ENCODE measurements at regions not wholly inside any gene's neighbourhood (a gene's known extent, or its start where the extent isn't known, plus 50 kb on each side); places are given as distances from the start of the nearest gene placed in this dataset.

DNA sequence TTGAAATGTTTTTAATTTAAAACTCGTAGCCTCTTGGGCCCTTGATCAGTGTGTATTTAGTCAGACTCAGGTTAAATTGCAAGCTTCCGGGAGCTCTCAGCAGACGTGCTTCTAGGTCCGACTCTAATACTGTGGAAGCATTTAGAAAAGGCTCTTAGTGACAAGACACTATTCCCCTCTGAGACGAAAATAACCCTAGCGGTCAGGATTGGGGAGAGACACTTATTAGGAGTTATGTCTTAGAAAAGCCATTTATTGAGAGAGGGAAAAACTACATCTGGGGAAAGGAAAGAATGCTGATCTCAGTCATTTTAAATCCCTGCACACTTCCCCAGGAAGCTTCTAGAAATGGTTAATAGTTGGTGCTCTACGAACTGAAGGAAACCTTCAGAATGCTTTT lies 110.5 kb upstream of the NCK2 start:
- no peak overlapping the region for H3K4me2 ChIP-seq (ENCODE audit: control insufficient read depth, extremely low read depth, insufficient read depth, low read depth, low read length)
- no peak for TF ChIP-seq EZH2 (IDR thresholded peaks at IDR 0.05; ENCODE audit: low read length)
- TF ChIP-seq, protein P1, sequence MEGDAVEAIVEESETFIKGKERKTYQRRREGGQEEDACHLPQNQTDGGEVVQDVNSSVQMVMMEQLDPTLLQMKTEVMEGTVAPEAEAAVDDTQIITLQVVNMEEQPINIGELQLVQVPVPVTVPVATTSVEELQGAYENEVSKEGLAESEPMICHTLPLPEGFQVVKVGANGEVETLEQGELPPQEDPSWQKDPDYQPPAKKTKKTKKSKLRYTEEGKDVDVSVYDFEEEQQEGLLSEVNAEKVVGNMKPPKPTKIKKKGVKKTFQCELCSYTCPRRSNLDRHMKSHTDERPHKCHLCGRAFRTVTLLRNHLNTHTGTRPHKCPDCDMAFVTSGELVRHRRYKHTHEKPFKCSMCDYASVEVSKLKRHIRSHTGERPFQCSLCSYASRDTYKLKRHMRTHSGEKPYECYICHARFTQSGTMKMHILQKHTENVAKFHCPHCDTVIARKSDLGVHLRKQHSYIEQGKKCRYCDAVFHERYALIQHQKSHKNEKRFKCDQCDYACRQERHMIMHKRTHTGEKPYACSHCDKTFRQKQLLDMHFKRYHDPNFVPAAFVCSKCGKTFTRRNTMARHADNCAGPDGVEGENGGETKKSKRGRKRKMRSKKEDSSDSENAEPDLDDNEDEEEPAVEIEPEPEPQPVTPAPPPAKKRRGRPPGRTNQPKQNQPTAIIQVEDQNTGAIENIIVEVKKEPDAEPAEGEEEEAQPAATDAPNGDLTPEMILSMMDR (optimal IDR thresholded peaks at IDR 0.05 in 1 of 3, IDR thresholded peaks at IDR 0.05 in 1 of 3, conservative IDR thresholded peaks at IDR 0.05 in 1 of 3; ENCODE audit: extremely low read depth in 1 of 3, insufficient read depth in 2 of 3, low read length in 3 of 3) = no peak
- H3K36me3 ChIP-seq (ENCODE audit: control insufficient read depth in 2 of 2, extremely low read depth in 1 of 2, insufficient read depth in 2 of 2, low read length in 2 of 2) = no peaks in the 10 kb centered on the region
- peaks cover 10% of the 10 kb centered on the region for H3K27me3 ChIP-seq (ENCODE audit: control insufficient read depth, extremely low read depth, insufficient read depth, low read length)
- no peak overlapping the region for H3K27ac ChIP-seq (ENCODE audit: control insufficient read depth, insufficient read depth, low read length)
- no peak overlapping the region for H3K9ac ChIP-seq (ENCODE audit: control insufficient read depth, extremely low read depth, insufficient read depth, low read length)
- no peaks in the 10 kb centered on the region for H3K4me1 ChIP-seq (ENCODE audit: control insufficient read depth, extremely low read depth, insufficient read depth, low read length)
- no peaks in the 10 kb centered on the region for H3K9me3 ChIP-seq (ENCODE audit: control insufficient read depth, low read depth, low read length)
- H3K9me1 ChIP-seq (ENCODE audit: control insufficient read depth, extremely low read depth, insufficient read depth, low read length) = no peaks in the 10 kb centered on the region
- H3K79me2 ChIP-seq (ENCODE audit: control insufficient read depth, insufficient read depth, low read length) = no peaks in the 10 kb centered on the region
- no peaks in the 10 kb centered on the region for H4K20me1 ChIP-seq (ENCODE audit: control insufficient read depth, extremely low read depth, insufficient read depth, low read length)
- dilution Hi-C loops (cut with MboI; ENCODE audit: extremely low pct_ligation_motif_present, low sequenced_read_pairs) = no loop called here
- H2AFZ ChIP-seq (ENCODE audit: control insufficient read depth, low read length) = no peak overlapping the region
- DNase-seq (ENCODE audit: low read depth, low spot score) (no peak), FAIRE-seq (no peak)
- H3K4me3 ChIP-seq (ENCODE audit: control insufficient read depth in 2 of 3, extremely low read depth in 1 of 3, insufficient read depth in 2 of 3, low read depth in 1 of 3, low read length in 3 of 3) = no peak overlapping the region

DNA sequence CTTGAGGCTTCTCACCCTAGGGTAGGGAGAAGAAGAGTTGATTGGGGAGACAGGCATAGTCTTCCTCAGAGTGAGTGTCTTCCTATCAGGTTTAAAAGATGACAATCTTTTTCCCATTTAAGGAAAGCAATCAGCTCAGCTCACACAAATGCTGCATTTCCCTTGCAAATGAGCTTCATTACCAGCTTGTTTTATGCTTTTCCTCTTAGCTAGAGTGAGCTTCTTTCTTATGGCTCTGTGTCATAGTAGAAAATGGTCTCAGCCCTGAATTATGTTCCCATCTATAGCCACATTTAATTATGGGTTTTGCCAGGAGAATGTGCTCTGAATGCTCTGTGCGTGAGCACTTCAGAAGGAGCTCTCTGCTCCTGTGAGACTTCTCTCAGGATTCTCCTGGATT lies 112.8 kb upstream of the NCK2 start:
- DNase-seq (ENCODE audit: low read depth, low spot score) (no peak), FAIRE-seq (no peak)
- Histone ChIP-seq H3K4me2 (ENCODE audit: control insufficient read depth, extremely low read depth, insufficient read depth, low read depth, low read length) (no peak overlapping the region), H3K4me1 (ENCODE audit: control insufficient read depth, extremely low read depth, insufficient read depth, low read length) (no peaks in the 10 kb centered on the region), H3K27ac (ENCODE audit: control insufficient read depth, insufficient read depth, low read length) (no peak overlapping the region), H3K9me1 (ENCODE audit: control insufficient read depth, extremely low read depth, insufficient read depth, low read length) (no peaks in the 10 kb centered on the region), H3K27me3 (ENCODE audit: control insufficient read depth, extremely low read depth, insufficient read depth, low read length) (peaks cover 10% of the 10 kb centered on the region), H3K4me3 (ENCODE audit: control insufficient read depth in 2 of 3, extremely low read depth in 1 of 3, insufficient read depth in 2 of 3, low read depth in 1 of 3, low read length in 3 of 3) (no peak overlapping the region), H3K9ac (ENCODE audit: control insufficient read depth, extremely low read depth, insufficient read depth, low read length) (no peak overlapping the region), H2AFZ (ENCODE audit: control insufficient read depth, low read length) (no peak overlapping the region), H4K20me1 (ENCODE audit: control insufficient read depth, extremely low read depth, insufficient read depth, low read length) (no peaks in the 10 kb centered on the region), H3K79me2 (ENCODE audit: control insufficient read depth, insufficient read depth, low read length) (no peaks in the 10 kb centered on the region), H3K36me3 (ENCODE audit: control insufficient read depth in 2 of 2, extremely low read depth in 1 of 2, insufficient read depth in 2 of 2, low read length in 2 of 2) (no peaks in the 10 kb centered on the region), H3K9me3 (ENCODE audit: control insufficient read depth, low read depth, low read length) (no peaks in the 10 kb centered on the region)
- dilution Hi-C loops (cut with MboI; ENCODE audit: extremely low pct_ligation_motif_present, low sequenced_read_pairs) = no loop called here
- TF ChIP-seq, protein P1 (optimal IDR thresholded peaks at IDR 0.05 in 1 of 3, IDR thresholded peaks at IDR 0.05 in 1 of 3, conservative IDR thresholded peaks at IDR 0.05 in 1 of 3; ENCODE audit: extremely low read depth in 1 of 3, insufficient read depth in 2 of 3, low read length in 3 of 3) = no peak
- no peak for TF ChIP-seq EZH2 (IDR thresholded peaks at IDR 0.05; ENCODE audit: low read length)

All from keratinocyte (primary cell).